ENCODE measurements at regions not wholly inside any gene's neighbourhood (a gene's known extent, or its start where the extent isn't known, plus 50 kb on each side); places are given as distances from the start of the nearest gene placed in this dataset.

DNA sequence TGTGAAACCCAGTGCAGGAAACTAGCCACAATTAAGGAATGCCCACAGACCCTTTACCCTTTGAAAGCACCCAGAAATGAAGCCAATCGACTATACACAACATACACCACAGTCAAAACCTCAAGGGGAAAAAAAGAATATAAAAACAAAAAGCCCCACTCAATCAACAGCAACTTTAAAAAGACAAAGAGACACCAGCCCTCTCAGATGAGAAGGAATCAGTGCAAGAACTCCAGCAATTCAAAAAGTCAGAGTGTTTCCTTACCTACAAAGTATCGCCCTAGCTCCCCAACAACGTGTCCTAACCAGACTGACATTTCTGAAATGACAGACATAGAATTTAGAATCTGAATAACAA is 147.7 kb downstream of the CHD1L start:
- TF ChIP-seq, protein P1, sequence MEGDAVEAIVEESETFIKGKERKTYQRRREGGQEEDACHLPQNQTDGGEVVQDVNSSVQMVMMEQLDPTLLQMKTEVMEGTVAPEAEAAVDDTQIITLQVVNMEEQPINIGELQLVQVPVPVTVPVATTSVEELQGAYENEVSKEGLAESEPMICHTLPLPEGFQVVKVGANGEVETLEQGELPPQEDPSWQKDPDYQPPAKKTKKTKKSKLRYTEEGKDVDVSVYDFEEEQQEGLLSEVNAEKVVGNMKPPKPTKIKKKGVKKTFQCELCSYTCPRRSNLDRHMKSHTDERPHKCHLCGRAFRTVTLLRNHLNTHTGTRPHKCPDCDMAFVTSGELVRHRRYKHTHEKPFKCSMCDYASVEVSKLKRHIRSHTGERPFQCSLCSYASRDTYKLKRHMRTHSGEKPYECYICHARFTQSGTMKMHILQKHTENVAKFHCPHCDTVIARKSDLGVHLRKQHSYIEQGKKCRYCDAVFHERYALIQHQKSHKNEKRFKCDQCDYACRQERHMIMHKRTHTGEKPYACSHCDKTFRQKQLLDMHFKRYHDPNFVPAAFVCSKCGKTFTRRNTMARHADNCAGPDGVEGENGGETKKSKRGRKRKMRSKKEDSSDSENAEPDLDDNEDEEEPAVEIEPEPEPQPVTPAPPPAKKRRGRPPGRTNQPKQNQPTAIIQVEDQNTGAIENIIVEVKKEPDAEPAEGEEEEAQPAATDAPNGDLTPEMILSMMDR (IDR thresholded peaks at IDR 0.05; ENCODE audit: poor library complexity): no peak
- TF ChIP-seq EZH2phosphoT487 (IDR thresholded peaks at IDR 0.05; ENCODE audit: low read depth, severe bottlenecking, unreplicated experiment) (no peak), EZH2 (IDR thresholded peaks at IDR 0.05; ENCODE audit: borderline replicate concordance) (no peak)
